SK-N-SH (cell line): ENCODE measurements at regions not wholly inside any gene's neighbourhood (a gene's known extent, or its start where the extent isn't known, plus 50 kb on each side); places are given as distances from the start of the nearest gene placed in this dataset.

ENCODE experiments used
- CHD2 ChIP-seq: fragments of 150-350 bp; IDR thresholded peaks from 2 replicates; pipeline ENCODE4 v1.6.1; 2018; ENCODE audit warnings: low read length; ENCODE audit not compliant: partially characterized antibody
- EZH2phosphoT487 ChIP-seq: fragments of 200-600 bp; sonication (generic); IDR thresholded peaks from 2 replicates; pipeline ENCODE4 v1.6.1; 2017; ENCODE audit warnings: low read depth, mixed run types, mild to moderate bottlenecking, antibody characterized with exemption, moderate library complexity, borderline replicate concordance
- NRF1 ChIP-seq: IDR thresholded peaks from 2 replicates; pipeline ENCODE4 v1.6.1; 2012; ENCODE audit warnings: low read depth, mild to moderate bottlenecking, low read length
- POLR2AphosphoS5 ChIP-seq: IDR thresholded peaks from 2 replicates; pipeline ENCODE4 v1.6.1; 2012; ENCODE audit warnings: low read depth, low read length
- YY1 ChIP-seq: IDR thresholded peaks from 2 replicates; pipeline ENCODE4 v1.4.0; 2012; ENCODE audit warnings: low read depth, mild to moderate bottlenecking
- TF ChIP-seq, protein P1 (sequence below): fragments of 200-600 bp; sonication (generic); IDR thresholded peaks from 2 replicates; pipeline ENCODE4 v1.6.1; 2017; ENCODE audit warnings: antibody characterized with exemption, mild to moderate bottlenecking, moderate library complexity

DNA sequence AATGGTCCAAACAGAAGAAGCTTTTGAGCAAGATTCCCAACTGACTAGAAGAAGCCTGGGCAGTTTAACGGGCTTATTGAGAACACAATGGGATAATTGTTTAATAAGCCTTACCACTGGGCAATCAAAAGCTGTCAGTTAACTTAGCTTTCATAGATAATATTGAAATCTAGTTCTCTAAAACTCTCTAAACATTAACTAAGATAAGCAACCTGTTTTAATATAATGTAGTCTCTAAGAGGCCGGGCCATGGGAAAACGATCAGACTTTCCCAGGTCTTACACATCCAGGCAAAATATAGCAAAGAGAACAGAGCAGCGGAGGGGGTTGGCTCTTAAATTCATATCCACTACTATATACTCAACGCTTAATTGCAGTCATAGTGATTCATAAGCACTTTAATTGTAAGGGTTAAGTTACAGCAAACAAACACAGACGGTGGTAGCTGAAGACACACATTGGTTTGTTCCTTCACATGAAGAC lies 128.0 kb upstream of the FAM83B start:
- TF ChIP-seq, protein P1, sequence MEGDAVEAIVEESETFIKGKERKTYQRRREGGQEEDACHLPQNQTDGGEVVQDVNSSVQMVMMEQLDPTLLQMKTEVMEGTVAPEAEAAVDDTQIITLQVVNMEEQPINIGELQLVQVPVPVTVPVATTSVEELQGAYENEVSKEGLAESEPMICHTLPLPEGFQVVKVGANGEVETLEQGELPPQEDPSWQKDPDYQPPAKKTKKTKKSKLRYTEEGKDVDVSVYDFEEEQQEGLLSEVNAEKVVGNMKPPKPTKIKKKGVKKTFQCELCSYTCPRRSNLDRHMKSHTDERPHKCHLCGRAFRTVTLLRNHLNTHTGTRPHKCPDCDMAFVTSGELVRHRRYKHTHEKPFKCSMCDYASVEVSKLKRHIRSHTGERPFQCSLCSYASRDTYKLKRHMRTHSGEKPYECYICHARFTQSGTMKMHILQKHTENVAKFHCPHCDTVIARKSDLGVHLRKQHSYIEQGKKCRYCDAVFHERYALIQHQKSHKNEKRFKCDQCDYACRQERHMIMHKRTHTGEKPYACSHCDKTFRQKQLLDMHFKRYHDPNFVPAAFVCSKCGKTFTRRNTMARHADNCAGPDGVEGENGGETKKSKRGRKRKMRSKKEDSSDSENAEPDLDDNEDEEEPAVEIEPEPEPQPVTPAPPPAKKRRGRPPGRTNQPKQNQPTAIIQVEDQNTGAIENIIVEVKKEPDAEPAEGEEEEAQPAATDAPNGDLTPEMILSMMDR, result no peak
- TF ChIP-seq EZH2phosphoT487 (no peak), POLR2AphosphoS5 (no peak), YY1 (no peak), CHD2 (no peak), NRF1 (no peak)
